Stimulated activated effector memory CD8-positive, alpha-beta T cell treated with anti-CD3 and anti-CD28 coated beads, Interleukin-12 subunit alpha, Interleukin-12 subunit beta, amount 100 ng/mL, for 72 hours (primary cell): ENCODE measurements at regions not wholly inside any gene's neighbourhood (a gene's known extent, or its start where the extent isn't known, plus 50 kb on each side); places are given as distances from the start of the nearest gene placed in this dataset.

Experiments used
- ATAC-seq: fragments of 150-1000 bp; cut with Tn5 transposase; 2 replicates; pipeline ENCODE4 v1.10.0; 2021
- DNase-seq, 2 donors: peaks; one replicate each; pipeline ENCODE4 v3.0.0; 2021 to 2022; ENCODE audit warnings: low spot score in 2 of 2
- H3K27ac Mint-ChIP-seq: one replicate; pipeline ENCODE4 v1.8.0; 2022; ENCODE audit warnings: mild to moderate bottlenecking, mixed read lengths
- H3K36me3 Mint-ChIP-seq: one replicate; pipeline ENCODE4 v1.8.0; 2022; ENCODE audit warnings: mild to moderate bottlenecking, mixed read lengths
- H3K4me1 Mint-ChIP-seq: one replicate; pipeline ENCODE4 v1.8.0; 2022; ENCODE audit warnings: mixed read lengths
- H3K4me3 Mint-ChIP-seq: one replicate; pipeline ENCODE4 v1.8.0; 2022; ENCODE audit warnings: mild to moderate bottlenecking, mixed read lengths
- H3K9me3 Mint-ChIP-seq: one replicate; pipeline ENCODE4 v1.8.0; 2022; ENCODE audit warnings: mixed read lengths

DNA sequence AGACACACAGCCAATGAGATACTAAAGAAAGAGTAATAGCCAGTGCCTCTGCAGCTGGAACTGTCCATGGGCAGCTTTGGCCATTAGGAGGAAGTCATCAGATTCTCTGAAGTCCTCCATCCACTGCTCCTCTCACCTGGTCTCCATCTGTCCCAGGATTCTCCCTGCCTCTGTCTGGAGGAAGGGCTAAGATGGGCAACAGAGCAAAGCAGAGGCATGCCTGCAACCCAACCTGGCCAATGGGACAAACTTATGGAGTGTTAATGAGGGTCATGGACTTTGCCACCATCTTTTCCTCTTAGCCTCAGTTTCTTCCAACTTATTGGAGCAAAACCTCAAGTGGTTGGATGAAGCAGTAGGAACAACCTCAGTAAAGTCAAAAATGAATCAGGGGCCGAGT lies 91.5 kb upstream of the SIX3 start:
- DNase-seq (no peak), ATAC-seq (no peak)
- H3K4me1 Mint-ChIP-seq, result peaks cover 3% of the 10 kb centered on the region
- no peak overlapping the region for H3K4me3 Mint-ChIP-seq
- H3K27ac Mint-ChIP-seq, result no peak overlapping the region
- no peaks in the 10 kb centered on the region for H3K36me3 Mint-ChIP-seq
- no peaks in the 10 kb centered on the region for H3K9me3 Mint-ChIP-seq

DNA sequence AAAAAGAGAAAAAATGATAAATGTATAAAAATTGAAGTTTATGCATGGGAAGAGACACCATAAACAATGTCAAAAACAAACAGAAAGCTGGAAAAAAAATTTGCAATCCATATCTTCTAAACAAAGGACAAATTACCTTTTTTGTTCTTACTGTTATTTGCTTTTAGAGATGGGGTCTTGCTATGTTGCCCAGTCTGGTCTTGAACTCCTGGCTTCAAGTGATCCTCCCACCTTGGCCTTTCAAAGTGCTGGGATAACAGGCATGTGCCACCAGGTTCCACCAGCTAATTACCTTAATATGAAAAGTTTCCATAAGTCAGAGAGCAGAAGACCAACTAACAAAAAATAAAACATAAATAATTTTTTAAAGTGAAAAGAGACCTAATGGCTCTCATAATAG lies 90.0 kb upstream of the SIX3 start:
- DNase-seq, result no peak
- no peak overlapping the region for H3K27ac Mint-ChIP-seq
- H3K4me3 Mint-ChIP-seq, result no peak overlapping the region
- H3K9me3 Mint-ChIP-seq, result no peaks in the 10 kb centered on the region
- H3K4me1 Mint-ChIP-seq, result no peaks in the 10 kb centered on the region
- no peaks in the 10 kb centered on the region for H3K36me3 Mint-ChIP-seq
- ATAC-seq, result no peak

DNA sequence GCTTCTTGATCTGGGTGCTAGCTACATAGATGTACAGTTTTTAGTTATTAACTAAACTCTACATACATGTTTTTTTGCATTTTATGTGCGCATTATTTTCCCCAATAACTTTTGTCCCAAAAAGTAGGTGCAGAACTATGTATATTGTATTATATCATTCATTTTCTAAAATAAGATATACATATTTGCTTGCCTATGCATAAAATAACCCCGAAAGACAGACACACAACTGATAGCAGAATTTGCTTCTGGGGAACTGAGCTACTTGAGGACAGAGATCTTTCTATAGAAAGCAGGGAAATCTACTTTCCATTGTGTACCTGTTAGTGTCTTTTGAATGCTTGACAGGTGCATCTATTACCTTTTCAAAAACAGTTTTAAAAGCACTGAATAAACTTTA lies 88.9 kb upstream of the SIX3 start:
- DNase-seq (no peak), ATAC-seq (no peak)
- H3K9me3 Mint-ChIP-seq, result no peaks in the 10 kb centered on the region
- H3K27ac Mint-ChIP-seq, result no peak overlapping the region
- no peak overlapping the region for H3K4me3 Mint-ChIP-seq
- no peaks in the 10 kb centered on the region for H3K4me1 Mint-ChIP-seq
- no peaks in the 10 kb centered on the region for H3K36me3 Mint-ChIP-seq

DNA sequence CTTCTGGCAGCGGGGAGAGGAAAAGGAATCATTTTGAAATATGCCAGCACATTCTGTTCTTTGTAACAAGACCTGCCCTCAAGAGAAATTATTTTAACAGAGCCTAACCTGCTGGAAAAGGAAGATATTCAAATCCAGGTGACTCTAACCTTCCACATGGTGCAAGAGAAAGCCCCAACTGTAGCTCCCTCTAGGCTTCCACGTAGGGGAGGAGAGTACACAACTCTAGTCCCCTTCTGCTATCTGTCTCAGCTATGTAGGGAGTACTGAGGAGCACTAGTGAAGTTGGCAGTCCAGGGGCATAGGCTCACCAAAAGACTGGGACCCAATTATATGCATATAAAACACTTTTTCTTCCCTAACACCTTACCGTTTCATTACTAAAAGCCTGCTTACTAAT lies 82.2 kb upstream of the SIX3 start:
- no peak for ATAC-seq
- no peak for DNase-seq
- no peak overlapping the region for H3K27ac Mint-ChIP-seq
- H3K4me1 Mint-ChIP-seq, result no peaks in the 10 kb centered on the region
- H3K36me3 Mint-ChIP-seq, result no peaks in the 10 kb centered on the region
- H3K4me3 Mint-ChIP-seq, result no peak overlapping the region
- H3K9me3 Mint-ChIP-seq, result no peaks in the 10 kb centered on the region

DNA sequence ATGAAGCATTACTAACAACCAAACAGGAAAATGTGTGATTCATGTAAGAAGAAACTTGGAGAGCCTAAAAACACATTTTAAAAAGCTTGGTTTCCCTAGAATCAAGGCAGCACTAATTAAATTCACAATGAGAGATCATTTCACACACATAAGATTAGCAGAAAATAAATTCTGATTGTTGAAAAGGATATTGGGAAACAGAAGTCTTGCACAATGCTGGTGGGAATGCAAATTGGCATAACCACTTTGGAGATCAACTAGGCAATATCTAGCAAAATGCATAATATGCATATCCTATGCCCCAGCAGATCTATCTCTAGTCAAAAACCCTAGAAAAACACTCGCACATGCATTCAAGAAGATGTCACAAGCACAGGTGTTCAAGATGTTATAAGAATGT lies 75.3 kb upstream of the SIX3 start:
- Mint-ChIP-seq H3K4me3 (no peak overlapping the region), H3K9me3 (no peaks in the 10 kb centered on the region), H3K27ac (no peak overlapping the region), H3K4me1 (no peaks in the 10 kb centered on the region), H3K36me3 (no peaks in the 10 kb centered on the region)
- DNase-seq, result no peak
- no peak for ATAC-seq

DNA sequence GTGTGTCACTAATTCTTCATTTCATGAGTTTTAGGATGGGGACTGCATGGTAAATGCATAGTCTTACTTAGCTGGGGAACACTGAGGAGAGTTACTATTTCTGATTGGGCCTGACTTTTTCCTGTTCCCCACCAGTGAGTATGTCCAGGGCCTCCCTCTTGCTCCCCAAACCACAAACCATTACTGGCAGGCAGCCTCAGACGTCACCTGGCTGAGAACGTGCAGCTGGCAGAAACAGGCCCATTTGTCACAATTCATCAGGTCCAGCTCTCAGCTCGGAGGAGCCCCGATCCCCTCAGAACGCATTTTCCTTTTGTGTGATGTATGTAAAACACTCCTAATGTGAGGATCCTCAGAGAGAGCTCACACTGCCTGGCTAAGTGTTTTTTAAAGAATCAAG lies 71.7 kb upstream of the SIX3 start:
- Mint-ChIP-seq H3K27ac (no peak overlapping the region), H3K4me3 (no peak overlapping the region), H3K4me1 (no peaks in the 10 kb centered on the region), H3K9me3 (no peaks in the 10 kb centered on the region), H3K36me3 (no peaks in the 10 kb centered on the region)
- ATAC-seq (no peak), DNase-seq (no peak)

DNA sequence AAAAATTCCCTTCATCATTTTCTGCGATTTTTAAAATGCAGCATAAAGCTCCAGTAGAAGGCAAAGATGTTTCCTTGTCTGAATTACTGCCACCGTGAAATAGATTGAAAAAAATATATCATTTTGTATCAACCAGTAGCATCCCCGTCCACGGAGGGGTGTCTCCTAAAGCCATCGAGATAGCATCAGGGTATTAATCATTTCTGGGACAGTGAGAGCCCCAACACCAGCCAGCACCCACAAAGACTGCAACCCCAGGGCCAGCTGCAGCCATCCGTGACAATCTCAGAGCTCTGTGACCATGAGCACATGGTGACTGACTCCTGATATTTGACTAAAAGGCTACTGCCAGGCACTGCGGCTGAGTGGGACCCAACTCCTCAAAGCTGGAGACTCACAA lies 64.1 kb upstream of the SIX3 start:
- peaks cover 7% of the 10 kb centered on the region for H3K9me3 Mint-ChIP-seq
- ATAC-seq (no peak), DNase-seq (no peak)
- no peak overlapping the region for H3K27ac Mint-ChIP-seq
- H3K4me3 Mint-ChIP-seq, result no peak overlapping the region
- no peaks in the 10 kb centered on the region for H3K4me1 Mint-ChIP-seq
- no peaks in the 10 kb centered on the region for H3K36me3 Mint-ChIP-seq

DNA sequence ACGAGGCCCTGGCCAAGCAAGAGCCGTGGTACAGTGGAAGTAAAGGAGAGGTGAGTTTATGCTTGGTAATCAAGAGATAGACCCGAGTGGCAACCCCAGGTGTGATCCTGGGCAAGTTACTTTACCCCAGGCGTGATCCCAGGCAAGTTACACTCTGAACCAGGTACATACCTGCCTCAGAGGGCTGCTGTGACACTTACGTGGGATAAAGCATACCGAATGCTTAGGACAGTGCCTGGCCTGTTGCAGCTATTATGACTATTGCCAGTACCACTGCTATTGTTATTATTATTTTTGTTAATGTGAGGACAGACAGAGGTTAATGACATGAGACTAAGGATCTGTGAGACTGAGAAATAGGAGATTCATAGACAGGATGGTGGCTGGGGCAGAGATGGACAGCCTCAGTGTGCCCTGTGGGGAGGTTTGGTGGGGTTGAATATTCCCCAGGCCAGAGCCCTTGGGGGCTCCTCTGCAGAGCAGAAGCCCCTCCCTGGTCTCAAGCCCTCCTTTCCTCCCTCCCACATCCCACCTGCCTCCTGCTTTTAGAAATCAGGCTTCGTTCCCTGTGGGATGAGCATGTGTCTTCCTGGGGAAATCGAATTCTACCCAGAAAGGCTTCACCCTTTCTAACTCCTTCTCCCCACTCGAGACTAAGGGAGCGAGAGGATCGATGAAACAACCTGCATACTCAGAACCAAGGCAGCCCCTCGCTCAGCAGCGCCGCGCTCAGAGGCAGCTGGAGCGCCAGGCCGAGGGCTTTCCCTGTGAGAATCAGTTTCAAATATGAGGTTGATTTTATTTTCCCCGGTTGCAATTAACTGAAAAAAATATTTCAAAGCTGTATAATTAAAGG lies 62.0 kb upstream of the SIX3 start:
- peak; percentile 22 for ATAC-seq
- Mint-ChIP-seq H3K36me3 (no peaks in the 10 kb centered on the region), H3K9me3 (peaks cover 7% of the 10 kb centered on the region), H3K4me1 (no peaks in the 10 kb centered on the region), H3K4me3 (no peak overlapping the region), H3K27ac (no peak overlapping the region)
- no peak for DNase-seq

DNA sequence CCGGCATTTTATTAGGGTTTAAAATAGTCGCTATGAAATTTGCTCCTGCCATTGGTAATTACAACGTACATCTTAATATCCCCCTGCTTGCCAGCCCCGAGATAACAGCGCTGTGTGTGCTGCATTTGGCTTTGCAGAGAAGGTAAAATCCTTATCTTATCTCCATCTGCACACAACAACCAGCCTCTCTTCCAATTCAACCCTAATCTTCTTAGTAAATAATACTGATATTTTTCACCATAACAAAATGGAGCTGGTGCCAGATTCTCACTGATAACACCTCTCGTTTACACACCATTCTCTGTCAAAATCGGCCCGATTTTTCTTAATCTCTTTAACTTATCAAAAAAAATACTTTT lies 61.4 kb upstream of the SIX3 start:
- Mint-ChIP-seq H3K4me3 (no peak overlapping the region), H3K4me1 (no peaks in the 10 kb centered on the region)

DNA sequence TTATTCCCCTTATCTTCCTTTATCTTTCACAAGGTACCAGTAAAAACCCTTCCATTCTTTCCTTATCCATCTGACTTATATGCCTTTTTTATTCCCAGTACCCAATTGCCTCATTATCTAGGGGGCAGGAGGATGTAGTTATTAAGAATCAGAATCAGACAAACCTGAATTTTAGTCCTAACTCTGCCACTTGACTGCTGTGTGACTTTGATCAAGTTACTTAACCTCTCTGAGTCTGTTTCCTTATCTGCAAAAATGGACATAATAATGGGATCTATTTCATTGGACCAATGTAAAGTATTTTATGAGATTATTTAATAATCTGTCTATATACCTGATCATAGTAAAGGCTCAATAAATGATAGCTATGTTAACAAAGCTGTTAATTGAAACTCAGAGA lies 59.6 kb upstream of the SIX3 start:
- Mint-ChIP-seq H3K4me3 (no peak overlapping the region), H3K4me1 (no peaks in the 10 kb centered on the region), H3K9me3 (no peaks in the 10 kb centered on the region), H3K27ac (no peak overlapping the region), H3K36me3 (no peaks in the 10 kb centered on the region)
- DNase-seq (no peak), ATAC-seq (no peak)

More for the DNA sequence above, 61.4 kb upstream of the SIX3 start:
- ATAC-seq (no peak), DNase-seq (no peak)
- no peaks in the 10 kb centered on the region for H3K36me3 Mint-ChIP-seq
- no peak overlapping the region for H3K27ac Mint-ChIP-seq
- peaks cover 6% of the 10 kb centered on the region for H3K9me3 Mint-ChIP-seq

DNA sequence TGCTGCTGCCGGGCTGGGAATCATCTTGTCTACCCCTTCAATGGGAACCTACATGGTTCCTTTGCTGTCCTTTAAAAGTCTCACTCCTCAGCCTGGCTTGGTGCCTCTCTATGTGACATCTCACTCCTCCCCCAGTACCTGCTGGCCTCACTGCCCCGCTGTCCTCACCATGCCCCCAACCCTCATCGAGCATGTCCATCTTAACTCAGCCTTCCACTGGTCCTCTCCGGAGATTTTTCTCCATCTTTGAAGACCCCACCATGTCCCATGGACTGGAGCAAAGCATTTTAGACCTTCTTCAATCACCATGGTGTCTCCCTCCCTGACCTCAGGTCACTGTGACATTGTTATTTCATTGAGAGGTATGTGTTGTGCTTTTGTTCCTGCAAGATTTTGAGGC lies 58.1 kb upstream of the SIX3 start:
- H3K4me3 Mint-ChIP-seq, result no peak overlapping the region
- H3K36me3 Mint-ChIP-seq, result no peaks in the 10 kb centered on the region
- no peak overlapping the region for H3K27ac Mint-ChIP-seq
- no peak for ATAC-seq
- H3K9me3 Mint-ChIP-seq, result no peaks in the 10 kb centered on the region
- H3K4me1 Mint-ChIP-seq, result no peaks in the 10 kb centered on the region
- peak in 1 of 2 donors; percentile 42 for DNase-seq

DNA sequence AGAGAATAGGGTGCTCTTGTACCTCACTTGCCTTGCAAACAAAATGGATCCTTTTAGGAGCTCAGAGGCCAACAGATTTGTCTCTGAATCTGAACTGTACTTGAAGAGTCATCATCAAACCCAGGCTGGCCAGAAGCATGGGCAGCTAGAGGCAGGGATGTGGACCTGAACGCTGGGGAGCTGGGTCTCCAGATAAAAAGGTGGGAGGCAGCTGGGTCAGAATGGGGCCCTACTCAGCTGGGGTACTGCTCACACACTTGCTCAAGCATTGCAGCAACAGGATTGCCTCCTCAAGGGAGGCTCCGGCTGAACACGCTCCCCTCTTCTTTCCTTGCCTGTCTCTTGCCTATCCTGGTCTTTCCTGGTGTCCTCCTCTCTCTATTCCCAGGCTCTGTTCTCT lies 57.3 kb upstream of the SIX3 start:
- DNase-seq (no peak), ATAC-seq (no peak)
- Mint-ChIP-seq H3K27ac (no peak overlapping the region), H3K36me3 (no peaks in the 10 kb centered on the region), H3K4me1 (no peaks in the 10 kb centered on the region), H3K9me3 (no peaks in the 10 kb centered on the region), H3K4me3 (no peak overlapping the region)

DNA sequence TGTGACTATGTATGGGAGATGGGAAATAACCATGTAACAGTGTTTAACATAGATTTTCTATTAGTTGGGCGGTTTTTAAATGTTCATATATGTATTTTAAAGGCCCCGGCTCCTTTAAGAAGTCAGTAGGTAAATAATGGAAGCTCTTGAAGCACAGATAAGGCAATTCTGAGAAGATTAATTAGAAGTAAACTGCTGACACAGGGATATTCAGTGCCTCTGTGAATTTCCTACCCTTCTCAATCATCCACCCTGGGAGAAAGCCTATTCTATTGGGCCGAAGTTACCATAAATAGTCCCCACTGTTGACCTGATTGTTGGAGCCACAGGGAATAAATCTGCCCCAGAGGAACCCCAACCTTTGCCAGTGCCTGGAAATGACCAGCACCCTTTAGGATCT lies 56.8 kb upstream of the SIX3 start:
- Mint-ChIP-seq H3K36me3 (no peaks in the 10 kb centered on the region), H3K4me1 (no peaks in the 10 kb centered on the region), H3K4me3 (no peak overlapping the region), H3K9me3 (no peaks in the 10 kb centered on the region), H3K27ac (no peak overlapping the region)
- DNase-seq, result no peak
- ATAC-seq, result no peak

DNA sequence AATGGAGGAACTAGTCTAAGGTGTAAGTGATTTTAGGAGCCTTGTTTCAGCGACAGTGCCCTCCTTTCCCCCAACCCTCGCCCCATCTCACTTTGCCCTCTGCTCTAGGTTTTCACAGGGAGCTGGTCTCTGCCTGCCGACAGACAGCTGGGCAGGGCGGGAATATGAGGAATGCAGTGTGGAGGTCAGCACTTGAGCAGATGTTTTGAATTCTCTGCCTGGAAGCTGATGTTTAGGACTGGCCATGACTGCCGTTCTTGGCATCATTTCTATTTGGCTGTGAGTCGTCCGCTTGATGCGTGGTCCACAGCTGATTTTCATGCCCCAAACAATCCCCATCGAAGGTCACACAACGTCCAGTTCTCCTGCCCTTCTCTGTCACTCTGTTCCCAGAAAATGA lies 55.1 kb upstream of the SIX3 start:
- Mint-ChIP-seq H3K9me3 (no peaks in the 10 kb centered on the region), H3K36me3 (no peaks in the 10 kb centered on the region), H3K4me3 (no peak overlapping the region), H3K27ac (no peak overlapping the region), H3K4me1 (no peaks in the 10 kb centered on the region)
- DNase-seq, result no peak
- no peak for ATAC-seq

DNA sequence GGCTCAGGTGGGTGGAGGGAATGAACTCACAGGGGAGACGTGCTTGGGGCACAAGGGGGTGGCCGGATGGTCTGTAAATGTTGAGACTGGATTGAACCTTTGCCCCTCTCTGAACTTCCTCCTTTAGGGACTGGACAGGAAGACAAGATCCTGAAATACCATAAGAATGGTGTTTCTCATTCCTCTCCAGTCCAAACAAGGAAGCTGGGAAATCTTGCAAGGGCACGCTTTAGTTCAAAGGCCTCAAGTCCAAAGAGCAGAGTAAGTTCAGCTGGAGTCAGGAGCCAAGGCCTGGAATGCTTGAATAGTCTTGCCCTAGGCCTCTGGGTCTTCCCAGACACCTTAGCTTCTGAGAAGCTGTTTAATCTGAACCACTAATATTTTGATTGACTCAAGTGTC lies 52.4 kb upstream of the SIX3 start:
- ATAC-seq, result no peak
- no peak for DNase-seq
- Mint-ChIP-seq H3K27ac (no peak overlapping the region), H3K36me3 (no peaks in the 10 kb centered on the region), H3K9me3 (peaks cover 7% of the 10 kb centered on the region), H3K4me3 (no peak overlapping the region), H3K4me1 (peaks cover 3% of the 10 kb centered on the region)
